Heart left ventricle (tissue), 16 donors: ENCODE measurements at regions not wholly inside any gene's neighbourhood (a gene's known extent, or its start where the extent isn't known, plus 50 kb on each side); places are given as distances from the start of the nearest gene placed in this dataset.

Experiments used
- ATAC-seq, 4 donors: fragments of 200-7000 bp; cut with Tn5 transposase; one replicate each; pipeline ENCODE4 v1.9.1; 2020 to 2022; ENCODE audit warnings: moderate library complexity in 4 of 4, mild to moderate bottlenecking in 3 of 4, moderate number of reproducible peaks in 1 of 4
- DNase-seq, 5 donors: peaks; one replicate each; pipeline ENCODE4 v3.0.0-alpha.2; 2020
- H3K27ac ChIP-seq, 12 donors: fragments of 200-600 bp; sonication (generic) in 4 of 12; one replicate each; pipeline versions ENCODE4 v1.5.0 to v1.8.0; 2016 to 2022; ENCODE audit warnings: mild to moderate bottlenecking in 2 of 12
- H3K27me3 ChIP-seq, 9 donors: fragments of 200-600 bp; sonication (generic) in 2 of 9; one replicate each; pipeline versions ENCODE4 v1.5.1 to v1.8.0; 2016 to 2022; ENCODE audit warnings: mild to moderate bottlenecking in 3 of 9
- H3K36me3 ChIP-seq, 9 donors: fragments of 200-600 bp; sonication (generic) in 2 of 9; one replicate each; pipeline versions ENCODE4 v1.5.0 to v1.8.0; 2018 to 2022; ENCODE audit warnings: mild to moderate bottlenecking in 2 of 9
- H3K4me1 ChIP-seq, 12 donors: fragments of 200-600 bp; sonication (generic) in 4 of 12; one replicate each; pipeline versions ENCODE4 v1.5.0 to v1.8.0; 2016 to 2022; ENCODE audit warnings: mild to moderate bottlenecking in 3 of 12
- H3K4me3 ChIP-seq, 12 donors: fragments of 200-600 bp; sonication (generic) in 4 of 12; one replicate each; pipeline versions ENCODE4 v1.5.0 to v1.8.0; 2017 to 2022; ENCODE audit warnings: mild to moderate bottlenecking in 9 of 12, moderate library complexity in 4 of 12
- H3K9me3 ChIP-seq, 12 donors: fragments of 200-600 bp; sonication (generic) in 4 of 12; one replicate each; pipeline versions ENCODE4 v1.5.0 to v1.8.0; 2016 to 2022; ENCODE audit warnings: mild to moderate bottlenecking in 1 of 12
- POLR2A ChIP-seq, 2 donors: fragments of 450-650 bp; IDR thresholded peaks; one replicate each; pipeline ENCODE4 v1.6.1; 2017; ENCODE audit warnings: antibody characterized with exemption in 2 of 2, mild to moderate bottlenecking in 2 of 2, moderate library complexity in 2 of 2
- WGBS, 4 donors: extraction: QIAGEN DNeasy Blood & Tissue Kit in 2 of 4; methylation state at CpG; one replicate each; pipeline versions ENCODE4 v1.1.5 to v1.1.7; 2013 to 2018; 5-methylcytosine and 5-hydroxymethylcytosine counted together
- intact Hi-C, 10 donors: fragments of 100-400 bp; cut with DNase I; formaldehyde crosslinking; loops; one replicate each; pipeline versions ENCODE4 v1.11.1 to v1.14.2; 2022
- TF ChIP-seq, protein P1 (sequence below), 12 donors: fragments of 200-600 bp; sonication (generic) in 4 of 12; IDR thresholded peaks; one replicate each; pipeline versions ENCODE4 v1.5.0 to v1.8.0; 2018 to 2022; ENCODE audit warnings: antibody characterized with exemption in 12 of 12, mild to moderate bottlenecking in 5 of 12
- donor health status: ischemic (EF 13 %, LVEDD 7.1; RV severe dilation, severe dysfunction).
- donor health status: healthy with polysubstance abuse.
- donor health status: DM: no; HTN: yes; CAD: no.
- donor health status: DM: no; HTN: no; CAD: no.
- donor health status: ischemic (EF 25% LVEDD 6.9; RV normal size, moderate dysfunction).
- donor health status: ischemic (EF 25% LVEDD 5.7; RV mildly dilated, moderate dysfunction).
- donor health status: healthy.
- donor health status: DM: yes; HTN: yes; CAD: no.
- donor health status: ischemic (EF 35%, LVEDD 5.7; RV mildly dilated, moderate dysfunction).
- donor health status: nonischemic (EF 11% LVEDD 7.7; RV severe dilation, severe dysfunction).
- donor health status: DM: yes; HTN: yes; CAD: no.
- donor health status: PGD.
- donor health status: ischemic (EF 29% LVEDD 5.4; RV normal size, mild dysfunction).
- donor health status: nonischemic (EF 23%, LVEDD 6.1; RV moderate dilation, normal function).

- intact Hi-C loops, result no loop called here
- Histone ChIP-seq H3K4me3 (no peak overlapping the region), H3K27me3 (peaks cover 0 to 6% (median 0%) of the 10 kb centered on the region in 9 donors), H3K4me1 (peaks cover 0 to 18% (median under 1%) of the 10 kb centered on the region in 12 donors), H3K9me3 (no peaks in the 10 kb centered on the region), H3K27ac (no peak overlapping the region), H3K36me3 (no peaks in the 10 kb centered on the region)
- no peak for DNase-seq
- TF ChIP-seq POLR2A (IDR thresholded peaks at IDR 0.05), result no peak
- TF ChIP-seq, protein P1, sequence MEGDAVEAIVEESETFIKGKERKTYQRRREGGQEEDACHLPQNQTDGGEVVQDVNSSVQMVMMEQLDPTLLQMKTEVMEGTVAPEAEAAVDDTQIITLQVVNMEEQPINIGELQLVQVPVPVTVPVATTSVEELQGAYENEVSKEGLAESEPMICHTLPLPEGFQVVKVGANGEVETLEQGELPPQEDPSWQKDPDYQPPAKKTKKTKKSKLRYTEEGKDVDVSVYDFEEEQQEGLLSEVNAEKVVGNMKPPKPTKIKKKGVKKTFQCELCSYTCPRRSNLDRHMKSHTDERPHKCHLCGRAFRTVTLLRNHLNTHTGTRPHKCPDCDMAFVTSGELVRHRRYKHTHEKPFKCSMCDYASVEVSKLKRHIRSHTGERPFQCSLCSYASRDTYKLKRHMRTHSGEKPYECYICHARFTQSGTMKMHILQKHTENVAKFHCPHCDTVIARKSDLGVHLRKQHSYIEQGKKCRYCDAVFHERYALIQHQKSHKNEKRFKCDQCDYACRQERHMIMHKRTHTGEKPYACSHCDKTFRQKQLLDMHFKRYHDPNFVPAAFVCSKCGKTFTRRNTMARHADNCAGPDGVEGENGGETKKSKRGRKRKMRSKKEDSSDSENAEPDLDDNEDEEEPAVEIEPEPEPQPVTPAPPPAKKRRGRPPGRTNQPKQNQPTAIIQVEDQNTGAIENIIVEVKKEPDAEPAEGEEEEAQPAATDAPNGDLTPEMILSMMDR (IDR thresholded peaks at IDR 0.05), result no peak
- 88 to 91% (median 90%) methylated on average over 4 of the region's 4 CpGs for WGBS, 4 donors
- no peak for ATAC-seq
Observed at GRCh38 chr7:27367179-27367932, 124.8 kb downstream of the EVX1 start.

GRCh38 chr7:27367933-27368549, 125.4 kb downstream of the EVX1 start:
- Histone ChIP-seq H3K27ac (no peak overlapping the region), H3K36me3 (no peaks in the 10 kb centered on the region), H3K27me3 (peaks cover 0 to 6% (median 0%) of the 10 kb centered on the region in 9 donors), H3K4me3 (no peak overlapping the region), H3K9me3 (no peaks in the 10 kb centered on the region), H3K4me1 (peaks cover 0 to 18% (median 0%) of the 10 kb centered on the region in 12 donors)
- intact Hi-C loops, result no loop called here
- no peak for DNase-seq
- WGBS, 4 donors, result 90 to 94% (median 93%) methylated on average over 4 of the region's 4 CpGs
- TF ChIP-seq POLR2A (IDR thresholded peaks at IDR 0.05), result no peak
- TF ChIP-seq, protein P1 (IDR thresholded peaks at IDR 0.05), result no peak
- ATAC-seq, result peak in 1 of 4 donors; percentile 31

- intact Hi-C loops, result no loop called here
- no peaks in the 10 kb centered on the region for H3K4me1 ChIP-seq
- ATAC-seq, result no peak
- H3K4me3 ChIP-seq, result no peak overlapping the region
- TF ChIP-seq, protein P1 (IDR thresholded peaks at IDR 0.05), result no peak
- no peak for TF ChIP-seq POLR2A (IDR thresholded peaks at IDR 0.05)
- H3K27me3 ChIP-seq, result peaks cover 0 to 21% (median 0%) of the 10 kb centered on the region in 9 donors
- 53 to 64% (median 59%) methylated on average over 6 of the region's 6 CpGs for WGBS, 4 donors
- no peaks in the 10 kb centered on the region for H3K36me3 ChIP-seq
- H3K27ac ChIP-seq, result no peak overlapping the region
- DNase-seq, result no peak
- no peaks in the 10 kb centered on the region for H3K9me3 ChIP-seq
Observed at GRCh38 chr7:27374958-27375841, 132.6 kb downstream of the EVX1 start.

DNA sequence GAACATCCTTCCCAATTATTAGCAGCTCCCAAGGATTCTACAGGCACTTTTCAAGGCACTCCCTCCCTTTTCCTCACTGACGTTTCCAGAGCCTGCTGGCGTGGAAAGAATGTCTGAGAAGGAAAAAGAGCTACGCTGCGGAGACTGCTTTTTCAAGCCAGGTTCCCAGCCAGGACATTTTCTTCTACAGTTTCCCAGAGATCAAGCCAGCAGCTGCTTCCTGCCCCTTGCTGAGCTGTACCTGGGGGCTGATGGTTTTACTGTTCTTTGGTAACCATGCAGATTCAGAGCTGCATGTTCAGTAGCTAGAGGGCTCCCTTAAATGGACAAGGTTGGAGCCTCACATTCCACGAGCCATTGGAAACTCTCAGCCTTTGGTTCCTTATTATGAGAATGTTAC, 133.4 kb downstream of the EVX1 start:
- intact Hi-C loops, result no loop called here
- DNase-seq (no peak), ATAC-seq (peak in 1 of 4 donors; percentile 30)
- no peaks in the 10 kb centered on the region for H3K36me3 ChIP-seq
- H3K4me1 ChIP-seq, result no peaks in the 10 kb centered on the region
- 28 to 43% (median 37%) methylated on average over 5 of the region's 5 CpGs for WGBS, 4 donors
- no peak overlapping the region for H3K27ac ChIP-seq
- H3K9me3 ChIP-seq, result no peaks in the 10 kb centered on the region
- H3K4me3 ChIP-seq, result no peak overlapping the region
- peaks cover 0 to 17% (median 0%) of the 10 kb centered on the region in 9 donors for H3K27me3 ChIP-seq
- TF ChIP-seq POLR2A (IDR thresholded peaks at IDR 0.05), result no peak
- TF ChIP-seq, protein P1 (IDR thresholded peaks at IDR 0.05), result no peak
